HG03460 (cell line): ENCODE measurements at regions not wholly inside any gene's neighbourhood (a gene's known extent, or its start where the extent isn't known, plus 50 kb on each side); places are given as distances from the start of the nearest gene placed in this dataset.

ENCODE experiments used
- ATAC-seq: cut with Tn5 transposase; IDR thresholded peaks from one replicate; pipeline ENCODE4 v1.9.1; 2021; ENCODE audit not compliant: unreplicated experiment

DNA sequence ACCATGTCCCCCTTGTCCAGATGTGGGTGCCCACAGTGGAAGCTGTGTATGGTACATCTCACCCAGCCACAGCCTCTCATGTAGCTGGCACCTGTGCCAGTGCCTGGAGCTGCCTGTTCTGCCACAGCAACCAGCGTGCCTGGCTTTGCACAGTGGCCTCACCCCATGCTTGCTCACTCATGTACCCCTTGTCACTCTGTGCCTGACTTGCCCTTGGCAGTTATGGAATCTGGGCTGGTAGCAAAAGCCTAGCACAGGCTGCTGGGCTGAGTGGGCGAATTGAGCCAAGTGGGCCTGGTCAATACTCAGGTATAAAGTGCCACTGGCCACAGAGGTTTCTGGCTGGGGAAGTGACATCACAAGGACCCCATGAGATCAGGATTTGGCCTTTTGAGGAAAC is 264.2 kb downstream of the INSC start:
- ATAC-seq, result no peak

GRCh38 chr11:15379483-15379882 is 264.8 kb downstream of the INSC start:
- no peak for ATAC-seq

GRCh38 chr11:15390857-15391256 is 276.1 kb downstream of the INSC start:
- no peak for ATAC-seq

GRCh38 chr11:15396778-15397177 is 282.1 kb downstream of the INSC start:
- no peak for ATAC-seq

GRCh38 chr11:15406851-15407351 is 292.2 kb downstream of the INSC start:
- ATAC-seq, result no peak

- ATAC-seq, result no peak
These were observed 297.3 kb downstream of the INSC start for GRCh38 chr11:15412054-15412453.

GRCh38 chr11:15418921-15419320 is 304.2 kb downstream of the INSC start:
- ATAC-seq, result no peak

GRCh38 chr11:15419696-15420095 is 305.0 kb downstream of the INSC start:
- no peak for ATAC-seq

DNA sequence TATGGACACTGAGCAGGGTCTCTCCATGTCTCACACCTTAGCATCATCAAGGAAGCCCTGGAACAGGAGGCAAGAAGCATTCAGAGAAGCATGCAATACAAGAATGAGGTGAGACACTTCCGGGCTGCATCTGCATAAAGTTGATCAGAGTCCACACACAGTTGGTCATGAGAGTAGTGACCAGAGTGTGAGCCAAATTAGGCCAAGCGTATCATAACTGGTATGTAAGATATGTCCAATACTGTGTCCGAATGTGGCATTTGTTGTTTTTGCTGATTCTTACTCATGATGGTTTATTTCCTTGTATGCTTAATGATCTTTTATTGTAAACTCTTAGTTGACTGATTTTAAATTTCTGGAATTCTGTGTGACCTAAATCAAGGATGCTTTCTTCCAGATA is 315.7 kb downstream of the INSC start:
- no peak for ATAC-seq

DNA sequence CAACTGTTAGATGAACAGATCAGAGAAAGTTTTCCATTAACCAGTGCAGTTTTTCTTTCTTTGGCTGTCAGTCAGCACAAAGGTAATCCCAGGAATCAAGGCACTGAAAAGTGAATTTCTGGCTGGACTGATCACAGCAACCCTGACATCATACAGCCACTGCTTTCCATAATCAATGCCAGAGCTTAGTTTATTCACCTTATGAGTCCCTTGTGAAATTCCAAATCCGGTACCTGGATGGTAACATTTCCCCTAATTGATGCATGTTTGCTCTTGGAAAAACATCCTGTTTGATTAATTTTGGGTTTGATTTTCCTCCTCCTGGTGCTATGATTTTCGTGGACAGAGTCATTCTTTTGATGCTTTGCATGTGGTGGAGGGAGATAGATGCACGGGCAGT is 319.8 kb downstream of the INSC start:
- no peak for ATAC-seq

DNA sequence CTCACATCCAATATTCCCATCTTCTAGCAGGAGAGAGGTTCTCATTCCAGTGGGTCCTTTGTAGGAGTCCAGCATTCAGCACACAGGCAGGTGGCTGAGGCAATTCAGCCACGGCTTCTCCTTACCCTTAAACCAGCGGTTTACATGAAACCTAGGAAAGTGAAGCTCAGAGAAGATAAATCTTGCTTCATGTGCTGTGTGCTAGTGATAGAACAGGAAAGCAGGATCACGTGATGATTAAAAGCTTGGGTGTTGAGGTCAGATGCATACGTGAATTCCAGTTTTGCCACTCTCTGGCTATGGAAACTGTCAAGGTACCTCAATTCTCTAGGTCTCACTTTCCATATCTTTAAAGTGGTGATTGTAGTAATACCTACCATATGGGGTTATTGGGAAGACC is 331.6 kb downstream of the INSC start:
- no peak for ATAC-seq

GRCh38 chr11:15446929-15447328 is 332.2 kb downstream of the INSC start:
- ATAC-seq, result no peak

DNA sequence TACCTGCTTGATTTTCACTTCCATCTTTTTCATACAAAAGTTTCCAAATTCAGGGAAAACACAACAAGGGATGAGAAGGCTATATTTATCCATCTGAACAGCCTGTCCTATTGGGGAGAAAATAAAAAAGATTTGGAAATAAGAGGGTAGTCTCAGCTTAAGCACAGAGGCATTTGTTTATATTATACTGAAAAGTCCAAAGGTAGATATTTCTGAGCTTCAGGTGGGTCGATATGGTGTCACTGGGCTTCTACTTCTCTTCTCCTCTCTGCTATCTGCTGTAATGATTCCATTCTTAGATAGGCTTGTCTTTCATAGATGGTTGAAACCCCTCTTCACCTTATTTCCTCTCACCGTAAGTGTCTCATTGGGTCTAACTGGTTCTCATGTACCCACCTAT is 337.0 kb downstream of the INSC start:
- no peak for ATAC-seq

DNA sequence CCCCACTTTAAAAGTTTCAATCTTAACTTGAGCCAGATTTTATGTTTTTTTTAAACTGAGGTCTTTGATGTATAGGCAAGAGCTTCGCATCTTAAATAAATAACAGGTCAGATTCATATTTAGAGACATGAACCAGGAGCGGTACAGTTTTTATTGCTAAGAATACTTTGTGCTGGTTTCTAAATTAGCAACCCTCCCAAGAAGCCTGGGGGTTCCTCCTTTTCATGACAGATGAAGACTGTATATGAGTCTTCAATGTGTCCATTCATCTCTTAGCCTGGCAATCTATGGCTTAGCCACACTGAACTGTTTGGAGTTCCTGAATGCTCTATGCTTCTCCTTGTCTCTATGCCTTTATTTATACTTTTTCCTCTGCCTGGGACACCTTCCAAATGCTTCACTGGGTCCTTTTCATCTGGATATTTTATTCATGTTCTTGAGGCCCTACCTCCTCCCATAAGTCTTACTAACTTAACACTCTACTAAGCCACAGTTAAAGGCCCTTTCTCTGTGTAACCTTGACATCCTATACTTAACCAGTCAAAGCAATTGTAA is 338.6 kb downstream of the INSC start:
- no peak for ATAC-seq

GRCh38 chr11:15468466-15468865 is 353.7 kb downstream of the INSC start:
- no peak for ATAC-seq

GRCh38 chr11:15471048-15471894 is 356.5 kb downstream of the INSC start:
- no peak for ATAC-seq

- ATAC-seq, result no peak
These were observed 357.4 kb downstream of the INSC start for GRCh38 chr11:15471895-15472799.

GRCh38 chr11:15473954-15474837 is 359.5 kb downstream of the INSC start:
- ATAC-seq, result peak; percentile 57

DNA sequence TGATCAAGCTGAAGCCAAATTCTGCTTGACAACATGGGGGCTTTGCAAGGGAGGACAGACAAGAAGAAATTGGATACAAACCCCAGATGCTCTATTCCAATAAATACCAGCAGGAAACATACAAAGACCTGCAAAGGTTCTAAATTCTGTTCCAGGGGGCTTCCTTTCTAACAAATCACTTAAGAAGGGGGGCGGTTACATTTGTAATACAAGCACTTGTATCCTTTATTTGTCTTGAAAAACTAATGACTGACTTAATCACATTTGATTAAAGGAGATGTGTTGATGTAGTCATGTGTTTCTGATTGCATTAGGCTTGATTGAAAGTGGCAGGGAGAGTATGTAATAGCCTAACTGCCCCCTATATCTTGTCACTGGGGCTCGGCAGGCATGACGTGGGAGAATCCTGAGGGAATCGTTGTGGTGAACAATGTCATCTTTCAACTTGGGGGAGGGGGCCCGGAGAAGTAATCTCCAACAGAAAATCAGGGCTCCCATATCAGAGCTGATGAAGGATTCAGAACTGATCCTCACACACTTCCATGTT is 361.7 kb downstream of the INSC start:
- no peak for ATAC-seq

- no peak for ATAC-seq
These were observed 367.1 kb downstream of the INSC start for GRCh38 chr11:15481871-15482270.
